NCI-H2227 treated with DMSO at 0.1 percent for 48 hours (cell line): ENCODE measurements at regions not wholly inside any gene's neighbourhood (a gene's known extent, or its start where the extent isn't known, plus 50 kb on each side); places are given as distances from the start of the nearest gene placed in this dataset.
"Not testable (repeated sequence)": the region's sequence is repeated elsewhere in the genome, so short reads cannot be mapped to it uniquely, and the experiment has no call there.

Experiments used
- DNase-seq: peaks from one replicate; lab custom pipeline; 2025; lab: John Stamatoyannopoulos, UW

DNA sequence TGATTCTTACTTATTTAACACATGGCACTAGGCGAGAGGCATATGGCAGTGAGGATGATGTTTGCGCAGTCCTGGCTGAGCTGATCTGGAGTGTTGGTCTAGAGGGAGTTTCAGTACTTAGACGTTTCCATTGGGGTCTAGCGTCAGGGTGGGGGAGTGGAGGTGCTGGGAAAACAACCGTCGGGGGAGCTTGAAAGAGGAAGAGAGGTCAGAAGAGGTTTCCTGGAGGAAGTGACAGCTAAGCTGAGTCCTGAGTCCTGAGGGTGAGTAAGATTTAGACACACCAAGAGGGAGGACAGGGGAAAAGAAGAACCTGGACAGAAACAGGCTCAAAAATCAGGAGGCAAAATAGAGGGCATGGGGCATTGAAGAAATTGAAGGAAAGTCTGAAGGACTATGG is 81.4 kb downstream of the ALOX5AP start:
- DNase-seq = no peak

DNA sequence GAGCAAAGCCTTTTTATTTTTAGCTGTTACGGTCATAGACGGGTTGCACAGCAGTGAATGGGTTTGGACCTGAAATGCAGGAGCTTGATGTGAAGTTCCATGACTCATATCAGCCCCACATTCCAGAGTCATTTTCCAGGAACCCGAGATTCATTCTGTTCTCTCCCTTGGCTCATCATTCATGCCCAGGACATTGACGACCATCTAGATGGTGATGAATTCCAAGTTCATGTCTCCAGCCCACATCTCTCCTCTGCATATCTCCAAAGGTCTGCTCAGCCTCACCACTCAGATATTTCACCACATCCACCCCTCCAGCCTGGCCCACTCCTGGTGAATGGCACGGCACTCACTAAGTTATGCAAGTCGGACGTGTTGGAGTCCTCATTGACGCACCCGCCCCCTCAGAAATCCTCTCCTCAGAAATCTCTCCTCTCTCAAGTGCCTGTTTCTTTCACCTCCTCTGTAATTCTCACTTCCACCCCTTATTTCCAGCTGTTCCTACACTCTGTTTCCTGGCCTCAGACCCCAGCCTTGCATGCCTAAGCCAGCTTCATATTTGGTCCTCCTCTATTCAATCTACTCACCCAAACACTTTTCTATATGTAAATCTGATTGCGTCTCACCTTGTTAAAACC is 83.1 kb downstream of the ALOX5AP start:
- no peak for DNase-seq

DNA sequence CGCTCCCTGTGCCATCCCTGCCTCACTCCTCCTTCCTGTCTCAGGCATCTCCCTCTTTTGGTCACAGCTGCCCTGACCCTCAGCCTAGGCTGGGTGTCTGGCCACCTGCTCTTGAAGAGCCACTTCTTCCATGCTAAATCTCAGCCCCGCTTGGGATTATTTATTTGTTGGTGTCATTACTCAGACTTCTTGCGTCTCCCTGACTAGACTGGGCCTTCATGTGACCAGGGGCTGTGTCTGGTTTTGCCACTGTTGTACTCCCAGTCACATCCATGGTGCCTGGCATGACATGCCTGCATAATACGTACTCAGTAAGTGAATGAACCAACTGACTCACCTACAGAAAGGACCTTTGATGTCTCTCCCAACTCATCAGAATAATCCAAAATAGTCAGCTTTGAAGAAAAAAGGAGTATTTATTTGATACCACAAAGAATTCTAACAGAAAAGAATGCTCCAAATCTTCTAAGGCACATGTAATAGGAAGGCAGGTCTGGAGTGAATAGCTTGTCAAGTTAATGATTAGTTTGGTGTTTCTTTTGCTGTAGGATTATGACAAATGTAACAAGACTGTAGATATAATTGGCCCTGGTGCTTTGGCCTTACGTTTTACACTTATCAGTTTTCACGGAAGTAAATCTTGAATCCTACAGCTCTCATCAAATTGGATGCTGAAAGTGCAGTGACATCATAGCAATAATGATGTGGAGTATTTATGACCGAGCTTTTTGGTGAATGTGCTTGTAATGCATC is 84.0 kb downstream of the ALOX5AP start:
- no peak for DNase-seq

DNA sequence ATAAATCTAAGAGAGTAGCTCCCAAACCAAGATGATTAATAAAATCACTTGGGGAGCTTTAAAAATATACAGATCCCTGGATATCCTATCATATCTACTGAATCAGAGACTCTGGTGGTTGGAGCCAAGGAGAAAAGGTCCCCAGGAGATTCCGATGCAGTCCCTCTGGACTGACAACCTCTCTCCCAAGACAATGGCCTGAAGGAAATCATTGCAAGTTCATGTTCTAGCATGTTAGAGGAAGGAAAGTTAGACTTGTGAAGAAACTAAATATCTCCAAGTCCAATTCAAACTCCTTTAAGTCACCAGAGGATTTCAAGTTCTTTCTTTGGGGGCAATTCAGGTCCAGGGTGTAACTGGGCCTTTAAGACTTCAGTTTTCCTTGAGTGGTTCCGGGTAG is 84.7 kb upstream of the MEDAG start:
- no peak for DNase-seq

DNA sequence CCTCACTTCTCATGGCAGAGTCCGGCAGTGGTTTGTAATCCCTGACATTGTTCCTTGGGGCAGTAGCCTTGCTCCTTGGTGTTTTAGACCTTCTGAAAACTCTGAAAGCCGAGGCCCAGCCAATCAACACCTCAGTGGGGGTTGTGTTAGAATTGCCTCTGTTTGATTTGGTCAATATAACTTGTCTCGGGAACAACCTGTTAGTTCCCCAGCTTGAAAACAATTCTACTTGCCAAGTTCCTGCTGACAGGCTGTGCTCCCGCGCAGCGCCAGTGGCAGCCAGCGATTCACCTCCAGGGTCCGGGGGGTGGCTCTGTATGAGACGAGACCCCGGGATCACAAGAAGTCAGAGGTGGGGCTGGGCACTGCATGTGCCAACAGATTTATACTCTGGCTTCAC is 81.4 kb upstream of the MEDAG start:
- DNase-seq = no peak

DNA sequence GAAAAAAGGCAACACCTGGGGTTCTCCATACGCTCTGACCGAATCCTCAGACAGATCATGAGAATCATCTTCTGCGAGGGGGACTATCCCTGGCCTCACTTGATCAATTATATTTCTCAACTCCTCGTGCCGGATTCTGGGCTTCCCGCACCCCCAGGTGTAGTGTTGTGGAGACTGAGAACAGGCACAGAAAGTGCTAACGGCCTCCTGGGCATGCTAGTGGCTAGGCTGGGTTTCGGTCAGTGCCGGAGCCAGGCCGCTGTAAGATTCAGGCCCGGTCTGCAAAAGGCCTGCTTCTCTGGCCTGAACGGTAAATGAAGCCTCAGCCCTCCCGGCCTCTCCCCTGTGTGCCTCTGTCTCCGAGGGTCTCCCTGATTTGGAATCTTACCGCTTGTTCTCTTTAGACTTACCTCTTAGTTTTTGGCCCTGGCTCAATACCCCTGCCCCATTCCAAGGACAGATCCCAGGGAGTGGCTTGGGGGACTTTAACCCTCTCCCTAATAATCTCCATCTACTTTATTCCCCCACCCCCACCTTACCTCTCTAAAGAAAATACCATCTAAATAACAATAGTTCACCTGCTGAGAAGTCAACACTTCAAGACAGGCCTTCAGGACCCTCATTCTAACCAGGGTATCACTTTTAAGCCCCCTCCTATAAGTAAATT is 79.0 kb upstream of the MEDAG start:
- DNase-seq = no peak

DNA sequence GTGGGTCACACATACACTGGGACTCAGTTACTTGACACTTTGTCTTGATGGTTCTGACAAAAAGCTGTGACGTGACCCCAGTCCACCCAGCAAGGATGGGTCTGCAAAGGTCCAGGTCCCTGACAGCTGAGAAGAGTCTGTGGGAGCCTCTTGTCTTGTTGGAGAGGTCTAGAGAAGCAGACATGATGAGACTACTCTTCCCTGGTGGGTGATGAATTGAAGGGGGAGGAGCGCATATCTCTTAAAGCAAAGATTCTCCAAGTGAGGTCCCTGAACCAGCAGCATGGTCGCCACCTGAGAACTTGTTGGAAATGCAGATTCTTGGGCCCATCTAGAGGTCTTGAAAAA is 78.5 kb upstream of the MEDAG start:
- no peak for DNase-seq

DNA sequence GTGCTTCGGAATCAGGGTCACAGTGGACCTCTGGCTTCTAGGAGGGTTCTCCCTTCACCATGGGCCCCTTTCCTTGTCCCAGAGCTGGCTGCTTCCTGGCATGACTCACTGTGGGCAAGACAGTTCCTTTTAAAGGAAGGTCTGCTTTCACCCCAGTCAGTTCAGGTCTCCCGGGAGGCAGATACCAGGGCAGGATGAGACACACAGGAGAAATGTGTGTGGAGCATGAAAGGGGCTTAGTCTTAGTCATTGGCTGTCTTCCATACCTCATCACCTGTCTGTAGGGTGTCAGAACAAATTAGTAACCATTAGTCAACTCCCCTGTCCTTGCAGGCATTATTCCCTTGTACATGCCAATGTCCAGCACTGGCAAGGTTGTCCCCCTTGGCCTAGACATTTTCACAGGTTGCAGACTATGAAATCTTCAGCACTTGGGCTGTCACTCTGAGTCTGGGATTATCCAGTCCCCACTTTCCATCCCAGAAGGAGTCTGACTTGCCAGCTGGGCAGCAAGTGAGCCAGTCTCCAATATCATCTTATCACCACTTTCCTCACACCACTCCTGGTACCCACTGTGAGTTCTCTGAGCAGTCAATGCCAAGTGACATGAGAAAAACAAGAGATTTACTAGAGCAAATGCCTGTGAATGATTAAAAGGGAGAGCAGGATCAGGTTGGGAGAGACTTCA is 76.8 kb upstream of the MEDAG start:
- DNase-seq = no peak

DNA sequence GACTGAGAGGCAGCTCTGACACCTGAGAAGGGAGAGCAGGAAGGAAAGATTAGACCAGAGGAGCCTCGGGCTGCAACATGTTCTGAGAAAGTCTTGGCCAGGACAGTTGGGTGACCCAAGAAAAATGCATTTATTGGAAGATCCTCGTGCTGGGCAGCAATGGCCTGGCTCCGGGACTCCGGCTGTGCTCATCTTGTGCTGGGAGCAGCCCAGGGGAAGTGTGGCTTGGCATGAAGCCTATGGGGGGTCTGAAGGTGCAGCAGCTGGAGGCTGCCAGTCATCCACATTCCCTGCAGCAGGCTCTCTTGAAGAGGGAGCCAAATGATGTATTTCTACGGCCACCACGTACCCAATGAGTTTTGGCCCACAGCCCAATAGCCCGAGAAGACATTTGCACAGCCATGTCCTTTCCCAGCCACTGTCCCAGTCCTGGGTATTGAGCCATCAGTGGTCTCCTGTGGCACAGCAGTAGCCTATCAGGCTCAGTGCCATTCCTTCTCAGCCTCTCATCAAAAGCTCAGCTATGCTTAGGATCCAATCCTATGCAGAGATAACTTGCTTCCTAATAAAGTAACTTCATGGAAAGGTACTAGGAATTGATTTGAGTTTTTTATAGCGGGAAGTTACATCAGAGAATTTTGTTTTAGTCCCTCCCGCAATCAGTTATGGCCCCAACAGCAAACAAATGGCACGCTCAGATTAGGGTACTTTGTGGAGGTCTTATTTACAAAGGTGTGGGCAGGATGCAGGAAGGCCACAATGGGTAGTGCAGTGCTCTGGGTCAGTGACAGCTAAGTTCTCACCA is 76.0 kb upstream of the MEDAG start:
- no peak for DNase-seq

DNA sequence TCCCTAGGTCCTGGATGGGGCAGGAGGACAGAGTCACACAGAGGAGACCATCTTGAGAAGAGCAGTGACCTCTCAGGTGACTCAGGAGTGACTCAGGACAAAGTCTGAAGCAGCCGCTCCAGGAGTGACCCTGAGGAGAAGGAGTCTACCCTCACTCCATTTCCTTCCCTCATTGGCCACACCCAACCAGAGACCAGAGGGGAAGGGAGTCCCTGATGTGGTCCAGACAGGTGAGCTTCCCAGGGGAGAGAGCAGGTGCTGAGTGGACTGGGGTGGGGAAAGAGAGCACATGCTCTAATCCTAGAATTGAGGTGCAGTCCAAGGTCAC is 75.5 kb upstream of the MEDAG start:
- DNase-seq = no peak

DNA sequence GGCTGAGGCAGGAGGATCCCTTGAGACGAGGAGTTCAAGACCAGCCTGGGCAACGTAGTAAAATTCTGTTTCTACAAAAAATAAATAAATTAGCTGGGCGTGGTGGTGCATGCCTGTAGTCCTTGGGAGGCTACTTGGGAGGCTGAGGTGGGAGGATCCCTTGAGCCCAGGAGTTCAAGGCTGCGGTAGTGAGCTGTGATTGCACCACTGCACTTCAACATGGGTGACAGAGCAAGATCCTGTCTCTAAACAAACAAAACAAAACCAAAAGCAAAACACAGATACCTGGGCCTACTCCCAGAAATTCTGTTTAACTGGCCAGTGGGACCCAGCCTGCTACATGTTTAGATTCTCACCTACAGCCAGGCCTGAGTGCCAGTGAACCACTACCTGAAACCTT is 74.6 kb upstream of the MEDAG start:
- no peak for DNase-seq

DNA sequence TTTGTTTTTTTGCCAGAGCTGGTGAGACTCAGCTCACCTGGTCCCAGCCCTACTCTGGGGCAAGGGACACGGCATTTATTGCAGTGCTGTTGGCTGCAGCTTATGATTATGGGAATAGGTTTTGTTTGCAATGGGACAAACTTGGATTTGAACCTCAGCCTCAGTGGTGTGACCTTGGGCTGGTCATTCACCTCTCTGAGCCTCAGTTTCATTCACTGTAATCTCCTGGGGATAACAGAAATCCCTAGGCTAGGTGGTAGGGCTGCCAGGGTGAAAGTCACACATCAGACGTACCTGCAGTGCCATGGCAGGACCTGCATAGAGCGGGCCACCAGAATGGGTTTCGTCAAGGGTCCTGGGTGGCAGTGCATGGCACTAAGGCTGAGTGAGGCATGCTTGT is 73.7 kb upstream of the MEDAG start:
- DNase-seq = no peak

DNA sequence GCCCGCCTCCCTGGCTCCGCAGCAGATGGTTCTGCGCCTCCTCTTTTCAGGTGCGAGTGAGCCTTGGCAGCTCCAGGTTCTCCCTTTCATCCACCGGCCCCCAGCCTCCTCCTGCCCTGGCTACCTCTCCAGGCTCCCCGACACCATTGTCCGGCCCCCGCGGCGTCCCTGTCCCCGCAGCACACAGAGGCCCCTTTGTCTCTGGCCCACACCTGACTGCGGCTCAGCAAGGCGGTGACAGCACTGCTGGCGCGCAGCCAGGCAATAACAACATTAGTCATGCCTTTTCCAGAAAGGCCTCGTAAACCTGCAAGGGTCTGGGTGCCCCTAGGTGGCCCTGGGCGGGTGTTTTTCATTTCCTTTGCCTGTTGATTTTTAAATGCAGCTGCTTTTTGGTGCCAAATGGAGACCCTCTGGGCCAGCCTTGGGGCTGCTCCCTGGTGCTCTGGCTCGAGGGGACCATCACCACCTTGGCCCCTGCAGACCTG is 73.2 kb upstream of the MEDAG start:
- DNase-seq = peak; percentile 38

DNA sequence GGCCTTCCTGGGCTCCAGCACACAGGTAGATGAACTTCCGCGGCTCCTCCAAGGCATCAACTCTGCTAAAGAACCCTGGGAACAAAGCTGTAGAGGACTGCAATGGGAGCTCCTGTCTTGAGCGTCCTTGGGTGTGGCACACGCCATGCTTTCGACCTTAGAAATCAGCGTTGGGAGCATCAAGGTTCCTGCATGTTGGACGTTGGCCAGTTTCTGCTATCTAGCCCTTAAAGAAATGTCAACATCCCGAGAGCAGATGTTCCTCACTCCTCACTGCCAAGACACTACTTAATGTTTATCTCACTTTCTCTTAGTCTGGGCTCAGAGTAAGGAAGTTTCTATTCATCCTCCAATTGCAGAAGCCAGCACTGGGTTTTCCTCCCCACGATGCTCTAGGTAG is 70.6 kb upstream of the MEDAG start:
- DNase-seq = no peak

DNA sequence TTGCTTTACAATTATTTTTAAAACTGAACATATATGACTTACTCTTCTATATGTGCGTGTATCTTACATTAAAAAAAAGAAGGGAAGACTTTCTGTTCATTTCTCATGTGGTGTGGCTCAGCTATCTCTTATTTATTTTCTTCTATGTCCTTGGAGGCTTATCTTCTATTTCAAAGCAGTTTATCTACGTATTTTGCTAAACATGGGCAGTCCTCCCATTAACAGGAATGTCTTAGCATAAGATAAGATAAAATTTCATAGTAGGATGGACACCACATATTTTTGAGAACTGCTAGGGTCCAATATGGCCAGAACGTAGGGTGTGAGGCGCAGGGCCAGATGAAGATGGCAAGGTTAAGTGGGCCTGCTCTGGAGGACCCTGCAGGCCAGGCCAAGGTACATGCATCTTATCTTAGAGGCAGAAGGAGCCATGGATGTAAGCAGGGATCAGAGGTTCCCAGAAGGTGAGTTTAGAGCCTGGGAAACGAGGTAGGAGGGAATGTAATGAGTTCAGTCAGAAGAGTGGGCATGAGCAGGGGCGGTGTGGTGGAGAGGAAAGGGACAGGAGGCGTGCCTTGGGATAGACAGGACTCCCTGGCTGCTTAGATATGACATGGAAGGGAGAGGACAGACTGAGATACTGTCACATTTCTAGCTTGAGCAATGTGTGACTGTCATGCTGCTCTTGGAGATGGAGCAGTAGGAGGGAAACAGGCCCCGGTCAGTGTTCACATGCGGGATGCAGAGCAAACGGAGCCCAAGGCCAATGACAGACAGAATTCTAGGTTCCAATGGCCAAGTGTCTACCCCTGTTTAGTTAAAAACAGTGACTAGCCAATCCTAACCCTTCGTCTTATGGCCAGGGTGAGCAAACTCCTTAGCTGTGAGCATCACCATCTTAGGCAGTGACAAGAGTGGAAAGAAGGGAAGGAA is 68.6 kb upstream of the MEDAG start:
- no peak for DNase-seq

DNA sequence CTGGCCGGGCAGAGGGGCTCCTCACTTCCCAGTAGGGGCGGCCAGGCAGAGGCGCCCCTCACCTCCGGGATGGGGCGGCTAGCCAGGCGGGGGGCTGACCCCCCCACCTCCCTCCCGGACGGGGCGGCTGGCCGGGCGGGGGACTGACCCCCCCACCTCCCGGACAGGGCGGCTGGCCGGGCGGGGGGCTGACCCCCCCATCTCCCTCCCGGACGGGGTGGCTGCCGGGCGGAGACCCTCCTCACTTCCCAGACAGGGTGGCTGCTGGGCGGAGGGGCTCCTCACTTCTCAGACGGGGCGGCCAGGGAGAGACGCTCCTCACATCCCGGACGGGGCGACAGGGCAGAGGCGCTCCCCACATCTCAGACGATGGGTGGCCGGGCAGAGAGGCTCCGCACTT is 66.4 kb upstream of the MEDAG start:
- DNase-seq = not testable (repeated sequence)

DNA sequence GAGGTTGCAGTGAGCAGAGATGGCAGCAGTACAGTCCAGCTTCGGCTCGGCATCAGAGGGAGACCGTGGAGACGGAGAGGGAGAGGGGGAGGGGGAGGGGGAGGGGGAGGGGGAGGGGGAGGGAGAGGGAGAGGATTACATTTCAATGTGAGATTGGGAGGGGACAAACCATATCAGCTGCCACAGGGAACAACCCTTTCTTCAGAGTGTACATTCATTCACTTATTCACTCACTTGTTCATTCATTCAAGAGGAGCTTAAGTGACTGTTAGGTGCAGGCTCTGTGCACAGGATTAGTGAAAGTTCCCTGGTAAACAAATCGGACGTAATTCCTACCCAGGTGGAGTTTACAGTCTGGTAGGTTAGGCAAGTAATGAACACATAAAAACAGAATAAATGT is 65.6 kb upstream of the MEDAG start:
- DNase-seq = no peak

DNA sequence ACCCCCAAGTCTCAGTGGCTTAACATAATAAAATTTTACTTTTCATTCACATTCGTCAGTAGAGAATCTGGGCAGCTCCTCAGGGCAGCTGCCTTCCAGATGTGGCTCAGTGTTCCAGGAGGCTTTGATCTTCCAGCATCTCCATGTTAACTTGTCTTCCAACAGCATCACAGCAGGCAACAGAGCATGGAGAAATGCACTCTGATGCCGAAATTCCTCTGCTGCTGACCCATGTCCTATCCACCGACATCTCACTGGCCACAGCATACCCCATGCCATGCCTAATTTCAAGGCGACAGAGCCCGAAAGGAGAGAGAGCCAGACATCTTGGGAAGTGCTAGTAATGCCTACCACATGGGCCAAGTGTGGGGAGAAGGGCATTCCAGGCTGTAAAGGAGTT is 64.9 kb upstream of the MEDAG start:
- no peak for DNase-seq

DNA sequence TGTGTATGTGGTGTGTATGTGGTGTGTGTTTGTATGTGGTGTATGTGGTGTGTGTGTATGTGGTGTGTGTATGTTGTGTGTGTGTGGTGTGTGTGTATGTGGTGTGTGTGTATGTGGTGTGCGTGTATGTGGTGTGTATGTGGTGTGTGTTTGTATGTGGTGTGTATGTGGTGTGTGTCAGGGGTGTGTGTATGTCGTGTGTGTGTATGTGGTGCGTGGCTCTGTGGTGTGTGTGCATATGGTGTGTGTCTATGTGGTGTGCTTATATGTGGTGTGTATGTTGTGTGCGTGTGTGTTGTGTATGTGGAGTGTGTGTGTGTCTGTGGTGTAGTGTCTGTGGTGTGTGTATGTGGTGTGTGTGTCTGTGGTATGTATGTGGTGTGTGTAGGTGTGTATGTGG is 62.5 kb upstream of the MEDAG start:
- no peak for DNase-seq

DNA sequence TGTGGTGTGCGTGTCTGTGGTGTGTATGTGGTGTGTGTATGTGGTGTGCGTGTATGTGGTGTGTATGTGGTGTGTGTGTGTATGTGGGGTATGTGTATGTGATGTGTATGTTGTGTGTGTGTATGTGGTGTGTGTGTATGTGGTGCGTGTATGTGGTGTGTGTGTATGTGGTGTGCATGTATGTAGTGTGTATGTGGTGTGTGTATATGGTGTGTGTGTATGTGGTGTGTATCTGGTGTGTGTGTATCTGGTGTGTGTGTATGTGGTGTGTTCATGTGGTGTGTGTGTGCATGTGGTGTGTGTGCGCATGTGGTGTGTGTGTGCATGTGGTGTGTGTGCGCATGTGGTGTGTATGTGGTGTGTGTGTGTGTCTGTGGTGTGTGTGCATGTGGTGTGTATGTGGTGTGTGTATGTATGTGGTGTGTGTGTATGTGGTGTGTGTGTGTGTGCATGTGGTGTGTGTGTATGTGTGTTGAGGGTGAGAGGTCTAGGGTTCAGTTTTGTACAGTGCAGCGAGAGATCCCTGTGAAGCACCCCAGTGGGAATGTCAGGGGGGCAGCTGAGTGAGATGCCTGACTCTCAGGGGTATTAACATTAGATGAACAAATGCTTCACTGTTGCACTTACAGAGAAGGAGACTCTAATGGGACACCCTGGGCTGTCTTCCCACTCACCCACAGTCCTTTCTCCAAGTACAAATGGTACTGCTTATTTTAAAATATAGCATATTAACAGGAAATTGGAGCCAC is 61.3 kb upstream of the MEDAG start:
- no peak for DNase-seq
